H1 (cell line): ENCODE measurements at regions not wholly inside any gene's neighbourhood (a gene's known extent, or its start where the extent isn't known, plus 50 kb on each side); places are given as distances from the start of the nearest gene placed in this dataset.

Experiments
- ATF3 ChIP-seq: IDR thresholded peaks from 2 replicates; pipeline ENCODE4 v1.6.1; 2011; ENCODE audit warnings: low read depth, mild to moderate bottlenecking, low read length; ENCODE audit not compliant: insufficient read depth
- BACH1 ChIP-seq: IDR thresholded peaks from 2 replicates; pipeline ENCODE4 v1.6.1; 2012; ENCODE audit warnings: low read length, improper control_type of control experiment
- CBX8 ChIP-seq: fragments of 300-800, 300-1000 bp; sonication (generic); IDR thresholded peaks from 2 replicates; pipeline ENCODE4 v1.7.1; 2016; ENCODE audit warnings: low read depth, low read length, borderline replicate concordance
- CTCF ChIP-seq, 3 experiments: IDR thresholded peaks; 1 replicate in 2 of 3; 2 replicates in 1 of 3; pipeline versions ENCODE4 v1.5.1 to v1.6.1; 2011; ENCODE audit warnings: low read length in 3 of 3, mild to moderate bottlenecking in 3 of 3, inconsistent platforms in 2 of 3, low read depth in 1 of 3, moderate library complexity in 1 of 3; ENCODE audit not compliant: insufficient read depth in 1 of 3; ENCODE audit errors: control extremely low read depth in 1 of 3
- EP300 ChIP-seq, 2 experiments: IDR thresholded peaks; 1 replicate in 1 of 2; 2 replicates in 1 of 2; pipeline ENCODE4 v1.6.1; 2011 to 2012; ENCODE audit warnings: low read depth in 2 of 2, low read length in 2 of 2, mild to moderate bottlenecking in 2 of 2, borderline replicate concordance in 1 of 2, inconsistent platforms in 1 of 2, moderate library complexity in 1 of 2
- EZH2 ChIP-seq: fragments of 200-600 bp; sonication (generic); IDR thresholded peaks from 2 replicates; pipeline ENCODE4 v1.7.1; 2012; ENCODE audit warnings: low read depth, mild to moderate bottlenecking, moderate library complexity, low read length, inconsistent platforms; ENCODE audit not compliant: severe bottlenecking
- GABPA ChIP-seq: IDR thresholded peaks from 2 replicates; pipeline ENCODE4 v1.6.1; 2011; ENCODE audit warnings: mild to moderate bottlenecking, low read length, moderate library complexity, borderline replicate concordance; ENCODE audit not compliant: insufficient read depth
- GTF2F1 ChIP-seq: IDR thresholded peaks from 2 replicates; pipeline ENCODE4 v1.6.1; 2012; ENCODE audit warnings: low read depth, low read length, improper control_type of control experiment, borderline replicate concordance
- HDAC6 ChIP-seq: IDR thresholded peaks from one replicate; pipeline ENCODE4 v1.7.1; 2012; ENCODE audit warnings: low read depth, mild to moderate bottlenecking, inconsistent platforms, low read length, moderate library complexity
- JUN ChIP-seq: IDR thresholded peaks from 2 replicates; pipeline ENCODE4 v1.6.1; 2011; ENCODE audit warnings: low read depth, mild to moderate bottlenecking, improper control_type of control experiment, low read length
- JUND ChIP-seq: IDR thresholded peaks from 2 replicates; pipeline ENCODE4 v1.6.1; 2011; ENCODE audit warnings: mild to moderate bottlenecking, improper control_type of control experiment, low read length
- POLR2A ChIP-seq, 2 experiments: IDR thresholded peaks; 1 replicate in 1 of 2; 2 replicates in 1 of 2; pipeline ENCODE4 v1.6.1; 2011; ENCODE audit warnings: low read depth in 2 of 2, low read length in 2 of 2, mild to moderate bottlenecking in 2 of 2; ENCODE audit errors: control extremely low read depth in 1 of 2
- SIX5 ChIP-seq: IDR thresholded peaks from 2 replicates; pipeline ENCODE4 v1.6.1; 2011; ENCODE audit warnings: mild to moderate bottlenecking, low read depth, low read length
- SRF ChIP-seq: IDR thresholded peaks from 2 replicates; pipeline ENCODE4 v1.6.1; 2011; ENCODE audit warnings: mild to moderate bottlenecking, low read depth, low read length, moderate library complexity
- SUZ12 ChIP-seq: fragments of 200-600 bp; sonication (generic); IDR thresholded peaks from 2 replicates; pipeline ENCODE4 v1.6.1; 2012; ENCODE audit warnings: mild to moderate bottlenecking, inconsistent platforms, low read length, moderate library complexity, mixed read lengths
- TBP ChIP-seq: IDR thresholded peaks from 2 replicates; pipeline ENCODE4 v1.6.1; 2011; ENCODE audit warnings: low read depth, low read length, improper control_type of control experiment
- TEAD4 ChIP-seq: IDR thresholded peaks from 2 replicates; pipeline ENCODE4 v1.6.1; 2012; ENCODE audit warnings: low read depth, low read length, inconsistent platforms, mixed read lengths
- YY1 ChIP-seq: IDR thresholded peaks from 2 replicates; pipeline ENCODE4 v1.6.1; 2011; ENCODE audit warnings: low read depth, mild to moderate bottlenecking, low read length
- ZNF274 ChIP-seq: IDR thresholded peaks from 2 replicates; pipeline ENCODE4 v1.7.0; 2012; ENCODE audit warnings: low read length, borderline replicate concordance; ENCODE audit errors: extremely low read depth
- TF ChIP-seq, protein P1 (sequence below): IDR thresholded peaks from 2 replicates; pipeline ENCODE4 v1.6.1; 2011; ENCODE audit warnings: low read length, improper control_type of control experiment

DNA sequence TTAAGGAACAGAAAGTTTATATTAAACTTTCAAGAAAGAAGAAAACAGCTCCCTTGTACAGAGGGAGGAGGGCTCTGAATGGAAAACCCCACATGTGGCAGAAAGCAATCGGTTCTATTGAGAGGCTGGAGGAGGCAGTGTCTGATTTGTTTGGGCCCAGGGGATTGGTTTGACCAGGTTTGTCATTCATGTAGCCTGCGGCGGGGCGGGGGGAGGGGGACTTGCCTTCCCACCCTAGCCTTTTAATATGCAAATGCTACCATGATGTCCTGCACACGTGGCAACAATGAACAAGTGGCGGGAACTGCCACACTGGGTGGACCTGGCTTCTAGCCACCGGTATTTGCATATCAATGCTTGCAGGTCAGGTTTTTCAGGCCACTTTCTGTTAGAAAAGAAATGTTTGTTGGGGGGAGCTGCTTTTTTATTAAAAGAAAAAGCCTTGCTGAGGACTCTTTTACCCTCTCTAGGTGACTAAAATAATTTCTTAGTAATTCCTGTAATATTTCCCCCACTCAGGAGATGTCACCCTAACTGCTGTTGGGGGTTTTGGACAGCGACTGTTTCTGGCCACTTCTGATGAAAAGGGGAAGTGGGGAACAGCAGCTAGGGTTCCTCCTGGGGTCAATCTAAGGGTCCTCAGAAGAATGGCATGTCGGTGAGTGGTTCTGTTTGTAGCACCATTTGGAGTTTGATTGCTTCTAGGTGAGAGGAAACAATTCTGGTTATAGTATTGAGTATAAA, 691.2 kb downstream of the TBL1XR1 start (continued):
- TF ChIP-seq TBP = peak; percentile 17; the same call in 1 of the 2 replicates
- TF ChIP-seq YY1 = no peak
- TF ChIP-seq, protein P1, sequence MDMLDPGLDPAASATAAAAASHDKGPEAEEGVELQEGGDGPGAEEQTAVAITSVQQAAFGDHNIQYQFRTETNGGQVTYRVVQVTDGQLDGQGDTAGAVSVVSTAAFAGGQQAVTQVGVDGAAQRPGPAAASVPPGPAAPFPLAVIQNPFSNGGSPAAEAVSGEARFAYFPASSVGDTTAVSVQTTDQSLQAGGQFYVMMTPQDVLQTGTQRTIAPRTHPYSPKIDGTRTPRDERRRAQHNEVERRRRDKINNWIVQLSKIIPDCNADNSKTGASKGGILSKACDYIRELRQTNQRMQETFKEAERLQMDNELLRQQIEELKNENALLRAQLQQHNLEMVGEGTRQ = peak; percentile 59
- no peak for TF ChIP-seq CBX8
- TF ChIP-seq ATF3 = no peak
- TF ChIP-seq EP300 (IDR thresholded peaks at IDR 0.05; ENCODE audit: borderline replicate concordance in 1 of 2, low read depth in 2 of 2, low read length in 2 of 2) = peak in 1 of 2 experiments; percentile 55; a peak in 1 of 3 replicates
- no peak for TF ChIP-seq SUZ12
- TF ChIP-seq ZNF274 = no peak
- no peak for TF ChIP-seq EZH2
- no peak for TF ChIP-seq GTF2F1
- TF ChIP-seq CTCF (IDR thresholded peaks at IDR 0.05; ENCODE audit: control extremely low read depth in 1 of 3, insufficient read depth in 1 of 3, low read depth in 1 of 3, low read length in 3 of 3) = no peak
- no peak; a peak in 1 of 3 replicates for TF ChIP-seq POLR2A (IDR thresholded peaks at IDR 0.05; ENCODE audit: control extremely low read depth in 1 of 2, low read depth in 2 of 2, low read length in 2 of 2)
- no peak for TF ChIP-seq GABPA
- no peak for TF ChIP-seq HDAC6
- TF ChIP-seq TEAD4 = peak; percentile 30; the same call in 1 of the 2 replicates
- TF ChIP-seq SIX5 = no peak
- TF ChIP-seq JUN = no peak
- TF ChIP-seq BACH1 = 0 out of 2 replicates have a peak, but pooled peaks have one; percentile 12
- TF ChIP-seq SRF = no peak
- no peak for TF ChIP-seq JUND
